OCI-LY7 (cell line): ENCODE measurements at regions not wholly inside any gene's neighbourhood (a gene's known extent, or its start where the extent isn't known, plus 50 kb on each side); places are given as distances from the start of the nearest gene placed in this dataset. TPM values are rescaled to one million over a fixed set of nuclear protein-coding genes. Genes with fewer than 3 reads are reported as not detected.
A peak's percentile ranks its signal among the peaks of the same experiment; 100 is the strongest.

Experiments
- BruUV-seq: library from RNA; stranded (reverse); fragments of 400-500 nt; replicated peaks from 2 replicates; lab custom pipeline; 2021; lab: Mats Ljungman, UMichigan
- CTCF ChIA-PET: fragments of 300-600 bp; sonication (Branson Sonifier 250); formaldehyde crosslinking; loops from one replicate; lab custom pipeline; 2022; ENCODE audit warnings: antibody characterized with exemption; ENCODE audit not compliant: unreplicated experiment; lab: Charles Lee
- POLR2A ChIA-PET: fragments of 300-600 bp; sonication (Branson Sonifier 250); formaldehyde crosslinking; loops from one replicate; lab custom pipeline; 2022; ENCODE audit warnings: antibody characterized with exemption; lab: Charles Lee
- DNase-seq: peaks from one replicate; pipeline ENCODE4 v3.0.0-alpha.2; 2015; ENCODE audit warnings: low spot score
- H2AFZ ChIP-seq: fragments of 200-600 bp; sonication (generic), shearing (Covaris generic); 2 replicates; pipeline ENCODE4 v1.6.1; 2014; ENCODE audit warnings: mild to moderate bottlenecking, antibody characterized with exemption, low read length, moderate library complexity
- H3K27ac ChIP-seq: fragments of 200-600 bp; sonication (generic); 2 replicates; pipeline ENCODE4 v1.5.1; 2014; ENCODE audit warnings: mixed run types, low read depth, mild to moderate bottlenecking, moderate library complexity, low read length, inconsistent platforms; ENCODE audit not compliant: poor library complexity, severe bottlenecking
- H3K36me3 ChIP-seq: fragments of 200-600 bp; sonication (generic); 2 replicates; pipeline ENCODE4 v1.6.1; 2014; ENCODE audit warnings: mild to moderate bottlenecking, antibody characterized with exemption, low read length, moderate library complexity, mixed read lengths; ENCODE audit not compliant: insufficient read depth
- H3K4me1 ChIP-seq: fragments of 200-600 bp; sonication (generic); 2 replicates; pipeline ENCODE4 v1.5.1; 2014; ENCODE audit warnings: mild to moderate bottlenecking, low read length; ENCODE audit not compliant: insufficient read depth, poor library complexity, severe bottlenecking
- H3K4me2 ChIP-seq: fragments of 200-600 bp; sonication (generic); 2 replicates; pipeline ENCODE4 v1.6.1; 2014; ENCODE audit warnings: mild to moderate bottlenecking, low read length
- H3K4me3 ChIP-seq: fragments of 200-600 bp; sonication (generic); 2 replicates; pipeline ENCODE4 v1.5.1; 2014; ENCODE audit warnings: mild to moderate bottlenecking, low read depth, low read length; ENCODE audit not compliant: poor library complexity, severe bottlenecking
- H3K79me2 ChIP-seq: fragments of 200-600 bp; sonication (generic); 2 replicates; pipeline ENCODE4 v1.6.1; 2016; ENCODE audit warnings: low read depth, mild to moderate bottlenecking, low read length, moderate library complexity, mixed read lengths; ENCODE audit not compliant: insufficient read depth
- H3K9me2 ChIP-seq: fragments of 200-600 bp; sonication (generic); 2 replicates; pipeline ENCODE4 v1.6.1; 2016; ENCODE audit warnings: mild to moderate bottlenecking, low read length, mixed read lengths; ENCODE audit not compliant: insufficient read depth
- H3K9me3 ChIP-seq: fragments of 200-600 bp; sonication (generic); 2 replicates; pipeline ENCODE4 v1.6.1; 2014; ENCODE audit warnings: mild to moderate bottlenecking, mixed run types, low read length, mixed read lengths
- H4K20me1 ChIP-seq: fragments of 200-600 bp; sonication (generic); 2 replicates; pipeline ENCODE4 v1.6.1; 2014; ENCODE audit warnings: mild to moderate bottlenecking, antibody characterized with exemption, low read length, moderate library complexity, mixed read lengths; ENCODE audit not compliant: insufficient read depth
- EZH2phosphoT487 ChIP-seq: fragments of 200-600 bp; sonication (generic); IDR thresholded peaks from 2 replicates; pipeline ENCODE4 v1.6.1; 2018; ENCODE audit warnings: low read depth, borderline replicate concordance, mild to moderate bottlenecking, mixed run types, antibody characterized with exemption, low read length, moderate library complexity, mixed read lengths
- intact Hi-C: fragments of 100-400 bp; cut with micrococcal nuclease; formaldehyde crosslinking; loops from one replicate; pipeline ENCODE4 v1.10.0; 2022; ENCODE audit not compliant: unreplicated experiment
- small RNA-seq: library from RNA; depleted of rRNA; stranded (forward); fragments of <200 nt; gene quantifications from one replicate; pipeline ENCODE3, GENCODE V24; 2014
- TF ChIP-seq, protein P1 (sequence below): fragments of 200-600 bp; sonication (generic); conservative IDR thresholded peaks from 2 replicates; pipeline ENCODE4 v1.5.1; 2014; ENCODE audit warnings: mild to moderate bottlenecking, antibody characterized with exemption, low read length, moderate library complexity, mixed read lengths

DNA sequence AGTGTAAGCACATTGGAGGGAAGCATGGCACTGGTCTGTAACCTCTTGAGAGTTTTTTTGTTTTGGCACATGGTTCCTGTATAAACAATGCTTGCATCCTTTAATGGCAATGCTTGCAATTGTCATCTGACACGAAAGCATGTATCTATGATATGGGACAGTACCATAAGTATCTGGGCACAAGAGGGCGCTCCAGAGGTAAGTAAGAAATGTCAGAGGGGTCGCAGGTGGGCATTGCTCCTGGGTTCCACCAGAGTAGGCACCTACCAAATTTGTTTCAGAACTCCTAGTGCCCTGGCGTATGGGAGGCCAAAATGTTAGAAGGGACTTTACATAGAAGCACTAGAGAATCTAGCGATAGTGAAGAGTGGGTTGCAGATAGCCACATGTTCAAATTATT, 58.7 kb upstream of the BCHE start:
- no peaks in the 10 kb centered on the region for H3K9me2 ChIP-seq
- ChIA-PET POLR2A (no interaction called here), CTCF (no interaction called here)
- TF ChIP-seq EZH2phosphoT487 = no peak
- TF ChIP-seq, protein P1, sequence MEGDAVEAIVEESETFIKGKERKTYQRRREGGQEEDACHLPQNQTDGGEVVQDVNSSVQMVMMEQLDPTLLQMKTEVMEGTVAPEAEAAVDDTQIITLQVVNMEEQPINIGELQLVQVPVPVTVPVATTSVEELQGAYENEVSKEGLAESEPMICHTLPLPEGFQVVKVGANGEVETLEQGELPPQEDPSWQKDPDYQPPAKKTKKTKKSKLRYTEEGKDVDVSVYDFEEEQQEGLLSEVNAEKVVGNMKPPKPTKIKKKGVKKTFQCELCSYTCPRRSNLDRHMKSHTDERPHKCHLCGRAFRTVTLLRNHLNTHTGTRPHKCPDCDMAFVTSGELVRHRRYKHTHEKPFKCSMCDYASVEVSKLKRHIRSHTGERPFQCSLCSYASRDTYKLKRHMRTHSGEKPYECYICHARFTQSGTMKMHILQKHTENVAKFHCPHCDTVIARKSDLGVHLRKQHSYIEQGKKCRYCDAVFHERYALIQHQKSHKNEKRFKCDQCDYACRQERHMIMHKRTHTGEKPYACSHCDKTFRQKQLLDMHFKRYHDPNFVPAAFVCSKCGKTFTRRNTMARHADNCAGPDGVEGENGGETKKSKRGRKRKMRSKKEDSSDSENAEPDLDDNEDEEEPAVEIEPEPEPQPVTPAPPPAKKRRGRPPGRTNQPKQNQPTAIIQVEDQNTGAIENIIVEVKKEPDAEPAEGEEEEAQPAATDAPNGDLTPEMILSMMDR = peak; percentile 77
- no peak overlapping the region for H3K4me3 ChIP-seq
- H3K4me1 ChIP-seq = no peaks in the 10 kb centered on the region
- BruUV-seq = no TSS peak
- H3K79me2 ChIP-seq = no peaks in the 10 kb centered on the region
- peak; percentile 45 for DNase-seq
- H2AFZ ChIP-seq = no peak overlapping the region
- no peaks in the 10 kb centered on the region for H3K9me3 ChIP-seq
- H3K4me2 ChIP-seq = no peak overlapping the region
- no peak overlapping the region for H3K27ac ChIP-seq
- no peaks in the 10 kb centered on the region for H3K36me3 ChIP-seq
- H4K20me1 ChIP-seq = no peaks in the 10 kb centered on the region
- intact Hi-C loops = no loop called here

DNA sequence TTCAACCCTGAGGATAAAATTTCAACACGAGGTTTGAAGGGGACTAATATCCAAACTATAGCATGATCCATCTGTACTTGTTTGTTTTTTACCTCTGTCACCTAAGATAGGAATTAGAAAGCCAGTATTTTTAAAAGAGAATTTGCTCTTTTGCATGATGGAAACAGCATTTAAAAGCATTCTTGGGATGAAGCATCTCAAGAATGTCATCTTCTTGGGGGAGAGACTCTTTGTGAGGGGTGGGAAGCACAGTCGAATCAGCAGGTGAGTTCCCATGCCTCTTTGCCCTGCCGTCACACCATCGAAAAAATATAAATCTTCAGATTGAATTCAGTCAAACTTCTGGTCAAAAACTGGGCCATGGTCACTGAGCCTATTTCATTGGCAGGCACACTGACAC, 55.3 kb upstream of the BCHE start:
- Histone ChIP-seq H3K27ac (no peak overlapping the region), H3K9me3 (no peaks in the 10 kb centered on the region), H2AFZ (no peak overlapping the region), H3K4me1 (no peaks in the 10 kb centered on the region), H3K9me2 (no peaks in the 10 kb centered on the region), H4K20me1 (no peaks in the 10 kb centered on the region), H3K36me3 (no peaks in the 10 kb centered on the region), H3K79me2 (no peaks in the 10 kb centered on the region), H3K4me3 (no peak overlapping the region), H3K4me2 (no peak overlapping the region)
- CTCF ChIA-PET = no interaction called here
- BruUV-seq = no TSS peak
- intact Hi-C loops = no loop called here
- DNase-seq = no peak
- TF ChIP-seq EZH2phosphoT487 = no peak
- TF ChIP-seq, protein P1 = no peak
- POLR2A ChIA-PET = no interaction called here

Small RNAs in the stretch of these regions (small RNA-seq; reads per million reads assigned to genes)
- gene AC069439.1 (not detected), gene AC072046.1 (not detected), gene AC072046.2 (not detected), gene MTND4LP10 (not detected), gene RN7SKP298 (not detected)
